ENCODE measurements at regions not wholly inside any gene's neighbourhood (a gene's known extent, or its start where the extent isn't known, plus 50 kb on each side); places are given as distances from the start of the nearest gene placed in this dataset.

DNA sequence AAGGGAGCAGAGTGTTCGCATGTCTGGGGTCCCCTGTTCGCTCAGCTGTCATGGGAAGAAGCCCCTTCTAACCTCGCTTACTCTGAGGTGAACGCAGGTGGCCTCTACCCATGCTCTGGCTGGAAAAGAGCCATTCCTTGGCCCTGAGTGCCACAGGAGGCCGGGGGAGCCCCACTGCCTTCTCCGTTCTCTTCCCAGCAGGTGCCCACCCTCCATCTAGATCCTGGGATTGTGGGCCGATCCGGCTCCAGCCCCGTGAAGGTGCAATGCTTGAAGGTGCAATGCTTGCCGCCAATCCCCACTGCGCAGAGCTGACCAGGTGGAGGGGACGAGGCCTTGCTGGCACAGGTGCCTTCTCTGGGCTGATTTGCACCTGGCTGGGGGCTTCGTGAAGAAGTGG is 95.4 kb downstream of the MRPL36 start:
- DNase-seq: no peak

DNA sequence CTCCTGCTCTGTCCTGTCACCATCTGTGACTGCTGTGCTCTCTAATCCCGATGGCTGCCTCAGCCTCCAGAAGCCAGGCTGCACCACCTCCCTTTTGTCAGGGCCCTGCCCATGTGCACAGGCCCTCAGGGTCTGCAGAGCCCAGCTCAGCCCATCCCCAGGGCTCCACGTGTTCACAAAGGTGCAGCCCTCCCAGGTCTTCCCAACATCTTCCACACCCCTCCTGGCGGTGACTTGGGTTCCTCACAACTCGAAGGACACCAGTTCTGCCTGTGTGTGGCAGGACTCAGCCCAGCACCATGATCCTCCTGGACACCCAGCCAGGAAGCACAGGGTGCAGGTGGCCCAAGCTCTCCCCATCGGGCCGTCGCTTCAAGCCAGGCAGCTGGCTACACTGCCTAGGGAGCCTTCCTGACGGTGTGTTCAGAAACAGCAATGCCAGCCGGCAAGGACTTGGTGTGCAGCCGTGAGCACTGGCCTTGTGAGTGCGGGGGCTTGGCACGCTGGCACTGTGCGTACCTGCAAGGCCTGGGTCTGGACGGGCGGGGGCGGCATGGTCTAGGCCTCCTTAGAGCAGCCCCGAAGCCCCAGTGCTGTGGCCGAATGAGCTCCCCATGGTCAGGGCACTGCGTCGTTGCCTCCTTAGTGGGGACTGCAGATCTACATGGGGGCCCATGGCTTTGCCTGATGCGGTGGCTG is 96.1 kb downstream of the MRPL36 start:
- DNase-seq: no peak

GRCh38 chr5:1702318-1702717 is 97.3 kb downstream of the MRPL36 start:
- no peak for DNase-seq

GRCh38 chr5:1701884-1702283 is 97.8 kb downstream of the MRPL36 start:
- DNase-seq: no peak

DNA sequence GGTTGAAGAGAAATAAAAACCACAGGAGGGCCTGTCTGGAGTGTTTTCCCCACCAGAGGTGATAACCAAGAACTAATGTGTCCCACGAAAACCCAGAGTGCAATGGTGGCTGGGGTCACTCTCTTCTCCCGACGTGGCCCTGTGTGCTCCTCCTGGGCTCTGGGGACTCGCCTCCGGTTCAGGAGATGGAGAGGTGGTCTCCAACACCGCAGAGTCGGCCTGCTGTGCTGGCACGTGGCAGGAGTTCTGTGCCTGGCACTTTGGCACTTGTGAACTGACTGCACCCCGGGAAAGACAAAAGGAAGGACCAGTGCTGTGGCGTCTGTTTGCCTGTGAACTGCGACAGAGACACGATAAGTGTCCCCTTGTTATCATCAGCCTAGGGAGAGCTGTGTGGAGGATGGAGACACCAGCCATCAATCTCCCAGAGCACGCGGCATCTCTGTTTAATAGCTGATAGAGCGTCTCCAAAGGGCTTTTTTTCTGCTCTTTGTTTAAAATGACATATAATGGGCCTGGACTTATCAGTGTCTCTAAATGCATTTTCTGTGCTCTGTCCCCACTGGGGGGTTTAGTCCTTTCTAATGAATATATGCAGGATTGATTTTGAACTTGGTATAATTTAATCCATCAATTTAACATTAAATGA is 98.3 kb downstream of the MRPL36 start:
- DNase-seq: no peak

DNA sequence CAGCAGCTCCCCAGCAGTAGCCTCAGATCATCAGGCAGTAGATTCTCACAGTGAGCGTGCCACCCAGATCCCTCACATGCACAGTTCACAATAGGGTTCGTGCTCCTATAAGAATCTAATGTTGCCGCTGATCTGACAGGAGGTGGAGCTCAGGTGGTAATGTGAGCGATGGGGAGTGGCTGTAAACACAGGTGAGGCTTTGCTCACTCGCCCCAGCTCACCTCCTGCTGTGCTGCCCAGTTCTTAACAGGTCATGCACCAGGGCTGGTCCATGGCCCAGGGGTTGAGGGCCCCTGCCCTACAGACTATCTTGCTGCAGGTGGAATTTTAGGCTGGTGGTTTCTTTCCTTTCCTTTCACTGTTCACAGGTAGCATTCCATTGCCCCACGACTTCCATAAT is 100.2 kb downstream of the MRPL36 start:
- DNase-seq: no peak

- no peak for DNase-seq
These were observed 100.9 kb downstream of the MRPL36 start for GRCh38 chr5:1698589-1699316.

- DNase-seq: no peak
These were observed 107.3 kb downstream of the MRPL36 start for GRCh38 chr5:1692381-1692780.

GRCh38 chr5:1687301-1687970 is 112.2 kb downstream of the MRPL36 start:
- DNase-seq: no peak

GRCh38 chr5:1686016-1686802 is 113.4 kb downstream of the MRPL36 start:
- no peak for DNase-seq

GRCh38 chr5:1685066-1685465 is 114.6 kb downstream of the MRPL36 start:
- no peak for DNase-seq

DNA sequence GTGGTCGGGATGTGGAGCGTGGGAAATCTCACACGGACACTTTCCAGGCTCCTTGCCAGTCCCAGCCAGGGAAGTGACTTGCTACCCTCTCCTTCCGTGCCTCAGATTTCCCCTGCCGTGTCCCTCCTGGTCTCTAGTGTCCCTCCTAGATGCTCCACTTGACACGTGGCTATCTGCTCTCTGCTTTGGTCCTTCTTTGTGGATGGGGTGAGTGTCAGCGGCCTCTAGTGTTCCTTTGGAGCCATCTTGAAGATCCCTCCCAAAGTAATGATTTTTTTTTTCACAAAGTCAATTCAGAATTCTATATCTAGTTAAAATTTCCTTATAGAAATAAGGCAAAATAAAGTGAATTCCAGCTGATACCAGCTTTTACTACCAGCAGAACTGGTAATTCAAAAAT is 117.7 kb downstream of the MRPL36 start:
- DNase-seq: no peak

DNA sequence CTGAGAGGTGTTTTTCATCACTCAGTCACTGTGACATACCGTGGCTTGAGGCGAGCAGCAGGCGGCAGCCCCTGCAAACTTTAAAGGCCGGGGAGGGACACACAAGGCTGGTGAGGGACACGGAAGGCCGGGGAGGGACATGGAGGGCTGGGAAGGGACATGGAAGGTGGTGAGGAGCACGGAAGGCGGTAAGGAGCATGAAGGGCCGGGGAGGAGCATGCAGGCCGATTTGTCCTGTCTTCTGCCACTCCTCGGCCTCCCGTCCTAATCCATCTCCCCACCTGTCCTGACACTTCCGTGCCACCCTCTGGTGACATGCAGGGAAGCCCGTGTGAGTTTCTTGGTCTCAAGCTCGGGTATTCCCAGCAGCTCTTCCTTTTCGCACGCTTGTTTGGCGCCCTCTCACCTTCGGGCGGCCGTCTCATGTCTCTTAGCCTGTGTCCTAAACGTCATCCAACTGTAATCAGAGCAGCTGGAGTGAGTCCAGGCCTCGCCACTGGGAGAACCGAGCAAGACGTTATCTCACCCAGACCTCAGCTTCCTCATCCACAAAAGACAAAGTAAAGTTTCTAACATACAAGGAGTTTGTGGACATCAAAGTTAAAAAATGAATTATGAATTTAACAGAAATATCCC is 126.5 kb downstream of the MRPL36 start:
- DNase-seq: no peak

- DNase-seq: no peak
These were observed 127.2 kb downstream of the MRPL36 start for GRCh38 chr5:1672396-1672795.

DNA sequence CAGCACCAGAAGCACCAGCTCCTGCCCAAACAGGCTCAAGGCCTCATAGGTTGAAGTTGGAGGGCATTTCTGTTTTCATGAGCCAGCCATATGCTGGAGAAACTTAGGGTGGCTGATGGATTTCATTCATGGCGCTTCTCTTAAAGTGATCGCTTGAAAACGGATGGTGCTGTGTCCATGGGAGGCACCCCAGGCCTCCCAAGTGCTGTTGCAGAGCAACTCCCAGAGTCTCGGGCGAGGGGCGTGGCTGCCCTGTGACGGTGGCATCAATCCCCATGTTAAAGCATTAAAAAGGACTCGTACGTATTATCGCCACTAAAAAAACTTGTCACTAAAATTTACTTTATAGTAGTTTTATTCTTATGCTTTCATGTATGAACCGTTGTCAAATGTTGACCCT is 128.3 kb downstream of the MRPL36 start:
- no peak for DNase-seq

DNA sequence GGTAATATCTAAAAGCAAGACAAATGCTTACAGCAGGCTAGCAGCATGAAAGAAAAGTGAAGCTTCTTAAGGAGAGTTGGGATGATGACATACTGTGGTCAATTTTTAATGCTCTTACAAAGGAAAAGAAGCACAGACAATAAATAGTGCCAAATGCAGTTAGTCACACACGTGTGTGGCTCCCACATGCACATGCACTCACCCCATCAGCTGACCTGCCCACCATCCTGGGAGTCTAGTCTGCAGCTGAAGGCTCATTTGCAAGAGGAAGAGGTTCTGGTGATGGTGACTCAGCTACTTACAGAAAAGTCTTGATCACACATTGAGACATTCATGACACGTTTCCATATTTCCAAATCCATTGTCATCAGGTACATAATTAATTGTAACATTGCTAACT is 129.3 kb downstream of the MRPL36 start:
- DNase-seq: no peak

GRCh38 chr5:1669276-1670155 is 130.1 kb downstream of the MRPL36 start:
- DNase-seq: no peak

DNA sequence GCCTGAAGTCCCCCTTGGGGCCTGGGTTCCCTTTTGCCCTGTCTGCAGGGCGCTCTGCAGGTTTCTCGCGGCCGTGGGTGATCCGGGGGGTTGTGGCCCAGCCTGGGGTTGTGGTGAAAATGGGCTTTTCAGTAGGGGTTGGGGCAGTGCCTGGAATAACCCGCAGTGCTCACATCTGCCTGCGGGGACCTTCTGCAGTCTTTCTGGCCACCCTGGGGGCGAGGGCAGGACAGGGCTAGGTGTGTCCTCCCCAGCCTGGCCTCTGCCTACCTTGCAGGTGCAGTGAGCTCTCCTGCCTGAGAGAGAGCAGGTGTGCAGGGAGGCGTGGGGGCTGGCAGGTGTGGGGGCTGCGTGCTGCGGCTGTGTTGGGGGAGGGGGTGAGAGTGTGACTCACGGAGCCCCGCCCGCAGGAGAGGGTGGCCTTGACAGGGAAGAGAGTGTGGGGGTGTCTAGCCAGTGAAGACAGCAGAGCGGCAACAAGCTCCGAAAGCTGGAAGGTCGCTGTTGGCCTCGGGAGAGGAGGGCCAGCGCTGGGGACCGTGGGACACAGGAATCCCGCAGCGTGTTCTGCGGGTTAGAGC is 131.4 kb downstream of the MRPL36 start:
- no peak for DNase-seq

DNA sequence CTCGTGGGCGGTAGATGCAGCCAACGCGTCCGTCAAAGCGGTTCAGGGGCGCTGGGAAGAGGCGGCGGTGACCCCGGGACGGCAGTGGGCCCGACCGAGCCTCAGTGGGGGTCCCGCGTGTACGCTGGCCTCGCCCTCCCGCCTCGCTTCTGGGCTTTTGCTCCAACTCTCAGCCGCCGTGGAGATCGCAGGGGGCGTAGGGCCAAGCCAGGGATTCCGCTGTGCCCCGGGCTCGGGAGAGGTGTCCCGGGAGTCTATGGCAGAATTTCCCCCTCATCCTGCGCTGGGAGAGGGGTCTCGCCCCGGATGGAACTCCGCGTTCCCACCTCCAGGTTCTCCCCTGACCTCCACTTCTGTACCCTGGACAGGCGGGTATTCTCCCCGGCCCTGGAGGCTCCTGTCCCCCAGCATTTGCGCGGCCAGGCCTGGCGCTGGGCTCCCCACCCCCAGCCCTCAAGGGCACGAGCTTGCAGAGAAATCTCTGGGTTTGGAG is 131.9 kb downstream of the MRPL36 start:
- DNase-seq: no peak

DNA sequence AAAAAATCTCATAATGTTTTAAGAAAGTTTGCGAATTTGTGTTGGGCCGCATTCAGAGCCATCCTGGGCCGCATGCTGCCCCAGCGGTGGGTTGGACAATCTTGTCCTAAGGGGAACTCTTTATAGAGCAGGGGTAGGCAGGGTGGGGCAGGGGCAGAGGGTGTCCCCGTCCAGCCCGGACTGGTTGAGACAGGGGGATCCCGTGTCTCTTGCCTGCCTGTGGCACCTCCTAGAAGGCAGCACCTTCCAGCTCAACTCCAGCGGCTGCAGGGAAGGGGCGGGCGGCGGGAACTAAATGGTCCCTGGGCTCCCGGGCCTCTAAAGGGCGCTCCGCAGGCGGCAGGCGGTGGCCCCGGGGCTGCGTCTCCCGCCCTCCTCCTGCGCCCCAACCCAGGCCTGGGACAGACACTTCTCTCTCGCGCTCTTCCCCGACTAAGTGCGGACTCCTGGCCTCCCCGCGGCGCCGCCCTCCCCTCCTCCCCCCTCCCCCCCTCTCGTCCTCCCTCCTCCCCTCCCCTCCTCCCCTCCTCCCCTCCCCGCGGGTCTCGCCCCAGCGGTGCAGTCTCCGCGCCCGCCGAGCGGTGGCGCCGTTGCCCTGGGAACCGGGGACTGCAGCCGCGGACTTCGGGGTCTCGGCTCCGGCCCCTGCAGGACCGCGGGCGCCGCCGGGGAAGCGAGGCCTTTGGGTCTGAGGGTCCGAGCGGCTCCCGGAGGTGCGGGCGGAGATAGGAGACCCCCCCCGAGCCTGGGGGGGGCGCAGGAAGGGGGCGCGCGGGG is 132.6 kb downstream of the MRPL36 start:
- no peak for DNase-seq
